ENCODE measurements at regions not wholly inside any gene's neighbourhood (a gene's known extent, or its start where the extent isn't known, plus 50 kb on each side); places are given as distances from the start of the nearest gene placed in this dataset.

DNA sequence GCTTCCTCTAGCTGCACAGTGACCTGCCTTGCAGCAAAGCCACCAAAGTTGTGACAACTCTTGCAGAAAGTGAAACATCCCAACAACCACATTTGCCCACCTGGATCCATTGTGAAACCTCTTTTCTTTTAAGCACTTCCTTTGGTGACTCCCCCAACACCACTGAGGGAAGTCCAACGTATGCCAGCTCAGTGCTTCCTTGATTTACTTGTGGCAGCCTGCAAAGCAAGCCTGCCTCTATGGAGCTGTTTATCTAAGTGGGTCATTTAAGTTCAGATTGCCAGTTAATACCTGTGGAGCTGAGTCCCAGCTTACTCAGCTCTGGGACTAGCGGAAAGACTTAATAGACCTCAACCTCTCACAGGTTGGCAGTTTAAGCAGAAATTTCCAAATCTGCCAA lies 230.8 kb upstream of the GHITM start:
- DNase-seq: no peak

DNA sequence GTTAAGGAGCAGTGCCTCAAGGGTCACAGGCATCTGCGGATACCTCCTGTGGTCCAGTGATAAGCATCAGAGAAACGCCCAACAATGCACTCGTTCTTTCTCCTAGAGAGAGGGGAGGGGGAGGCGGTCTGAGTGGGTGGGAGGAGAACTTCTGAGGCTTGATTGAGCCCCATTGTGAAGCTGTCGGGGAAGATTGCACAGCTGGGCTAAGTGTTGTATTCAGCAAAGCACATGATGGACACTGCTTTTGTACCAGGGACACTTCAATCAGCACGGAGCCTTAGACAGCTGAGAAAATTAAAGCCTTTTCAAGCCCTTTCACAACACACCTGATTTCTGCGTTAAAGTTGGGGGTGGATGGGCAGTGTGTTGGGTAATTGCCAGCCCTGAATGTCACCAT lies 230.3 kb upstream of the GHITM start:
- no peak for DNase-seq

DNA sequence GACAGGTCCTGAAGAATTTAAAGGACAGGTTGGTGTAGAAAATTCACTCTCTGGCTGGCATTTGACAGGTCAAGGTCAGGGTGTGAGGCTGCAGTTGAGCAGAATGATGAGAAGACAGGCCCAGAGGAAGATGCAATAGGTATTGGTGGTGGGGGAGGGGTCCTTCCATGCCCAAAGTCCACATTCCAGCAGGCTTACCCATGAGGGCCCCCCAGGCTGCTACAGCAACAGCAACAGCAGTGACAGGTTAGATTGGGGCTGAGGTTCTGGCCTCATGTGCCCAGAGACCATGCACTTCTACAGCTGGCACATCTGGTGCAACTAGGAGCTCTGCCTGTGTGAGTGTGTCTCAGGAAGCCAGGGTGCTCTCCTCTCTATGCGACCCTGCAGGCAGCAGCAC lies 223.5 kb upstream of the GHITM start:
- no peak for DNase-seq

DNA sequence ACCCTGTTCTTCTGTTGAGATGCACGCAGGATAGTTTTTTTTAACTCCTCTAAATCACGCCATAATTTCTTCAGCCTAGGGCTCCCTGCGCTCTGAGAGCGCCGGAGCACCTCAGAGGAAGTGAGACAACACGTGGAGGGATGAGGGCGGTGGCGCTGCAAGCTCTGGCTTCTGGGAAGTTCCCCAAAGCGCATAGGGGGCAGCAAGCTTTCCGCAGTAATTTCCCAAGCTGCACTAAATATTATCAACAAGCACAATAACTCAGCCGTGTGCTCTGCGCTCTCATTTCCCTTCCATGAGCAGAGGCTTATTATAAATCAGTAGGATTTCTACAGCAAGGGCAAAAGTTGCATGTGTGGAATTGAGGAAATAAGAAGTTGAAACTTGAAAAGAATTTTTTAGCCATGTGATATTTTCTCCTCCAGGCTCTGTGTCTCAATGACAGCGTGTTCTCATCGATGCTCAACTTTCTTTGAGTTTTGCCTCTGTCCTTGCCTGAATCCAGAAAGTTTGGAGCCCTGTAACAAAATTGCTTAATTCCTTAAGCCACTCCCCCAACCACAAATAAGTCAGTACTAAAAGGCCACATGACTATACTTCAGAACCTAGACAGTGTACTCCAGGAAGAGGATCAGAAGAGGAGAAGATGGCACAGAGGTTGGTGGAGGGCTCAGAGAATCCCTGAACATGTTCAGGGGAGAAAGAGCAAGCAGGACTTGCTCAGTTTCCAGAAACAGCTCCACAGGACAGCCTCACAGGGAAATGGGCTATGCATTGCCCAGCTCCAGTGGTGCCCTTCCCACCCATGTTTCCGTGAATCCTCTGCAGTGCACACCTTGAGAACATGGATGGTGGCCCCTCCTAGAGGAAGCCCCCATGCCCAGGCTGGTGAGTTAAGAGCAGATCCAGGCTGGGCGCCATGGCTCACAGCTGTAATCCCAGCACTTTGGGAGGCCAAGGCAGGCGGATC lies 221.5 kb upstream of the GHITM start:
- DNase-seq: no peak

DNA sequence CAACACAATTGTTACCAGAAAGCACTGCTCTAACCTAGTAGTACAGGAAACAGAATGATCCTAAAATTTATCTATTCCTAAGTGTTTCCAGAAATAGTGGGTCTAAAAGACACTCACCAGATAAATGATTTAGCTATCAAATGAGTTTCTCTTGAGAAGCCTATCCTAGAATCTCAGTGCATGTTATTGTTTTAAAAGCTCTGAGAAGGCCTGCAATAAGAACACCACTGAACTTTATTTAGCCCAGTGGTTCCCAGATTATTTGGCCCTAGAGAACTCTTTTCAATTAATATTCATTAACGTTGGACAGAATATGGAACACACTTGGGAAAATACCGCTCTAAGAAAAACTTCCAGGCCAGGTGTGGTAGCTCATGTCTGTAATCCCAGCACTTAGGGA lies 220.1 kb upstream of the GHITM start:
- no peak for DNase-seq

DNA sequence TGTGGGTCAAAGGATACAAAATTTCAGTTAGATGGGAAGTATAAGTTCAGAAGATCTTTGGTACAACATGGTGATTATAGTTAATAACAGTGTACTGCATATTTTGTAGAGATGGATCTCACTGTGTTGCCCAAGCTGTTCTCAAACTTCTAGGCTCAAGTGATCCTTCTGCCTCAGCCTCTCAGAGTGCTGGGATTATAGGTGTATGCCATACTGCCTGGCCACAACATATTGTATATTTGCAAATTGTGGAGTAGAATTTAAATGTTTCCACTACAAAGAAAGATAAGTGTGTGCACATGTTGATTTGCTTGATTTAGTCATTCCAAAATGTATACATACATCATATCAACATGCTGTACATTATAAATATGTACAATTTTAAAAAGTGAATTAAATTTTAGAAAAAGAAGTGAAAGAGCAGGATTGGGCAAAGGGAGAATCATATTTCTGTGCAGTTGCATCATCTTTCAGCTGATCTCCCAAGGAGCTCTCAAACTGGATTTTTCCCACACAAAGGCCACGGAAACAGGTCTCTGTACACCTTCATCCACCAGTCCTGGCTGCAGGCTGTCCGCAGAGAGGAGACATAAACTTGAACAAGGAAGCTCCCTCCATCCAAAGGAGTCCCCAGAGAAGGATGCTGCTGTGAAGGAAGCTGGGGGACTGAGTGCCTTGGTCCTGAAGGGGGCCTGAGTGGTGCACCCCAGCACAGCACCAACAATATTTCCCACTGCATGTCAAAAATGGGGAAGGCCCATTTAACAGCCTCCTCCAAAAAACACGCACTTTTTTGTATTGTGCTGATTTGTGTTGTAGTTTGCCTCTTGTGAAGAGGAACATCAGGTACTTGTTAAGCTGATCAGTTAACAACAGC lies 217.1 kb upstream of the GHITM start:
- no peak for DNase-seq

GRCh38 chr10:83925133-83925532 lies 214.2 kb upstream of the GHITM start:
- no peak for DNase-seq

DNA sequence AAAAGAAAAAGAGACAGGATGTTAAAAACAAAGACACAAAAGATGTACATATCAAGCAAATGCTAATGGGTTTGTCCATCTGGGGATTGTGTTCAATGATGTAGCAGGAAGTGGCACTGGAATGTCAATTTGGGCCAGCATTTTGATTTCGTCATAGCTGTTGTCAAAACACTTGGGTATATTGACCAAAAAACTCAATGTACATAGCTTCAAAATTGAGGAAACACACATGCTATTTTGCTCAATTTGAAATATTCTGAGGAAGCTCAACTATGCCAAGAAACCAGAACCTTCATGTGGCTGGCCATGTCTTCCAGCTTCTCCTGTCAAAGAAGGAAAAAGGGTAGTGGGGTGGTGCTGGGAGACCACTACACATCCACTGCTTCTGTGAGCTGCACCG lies 212.7 kb upstream of the GHITM start:
- DNase-seq: no peak

DNA sequence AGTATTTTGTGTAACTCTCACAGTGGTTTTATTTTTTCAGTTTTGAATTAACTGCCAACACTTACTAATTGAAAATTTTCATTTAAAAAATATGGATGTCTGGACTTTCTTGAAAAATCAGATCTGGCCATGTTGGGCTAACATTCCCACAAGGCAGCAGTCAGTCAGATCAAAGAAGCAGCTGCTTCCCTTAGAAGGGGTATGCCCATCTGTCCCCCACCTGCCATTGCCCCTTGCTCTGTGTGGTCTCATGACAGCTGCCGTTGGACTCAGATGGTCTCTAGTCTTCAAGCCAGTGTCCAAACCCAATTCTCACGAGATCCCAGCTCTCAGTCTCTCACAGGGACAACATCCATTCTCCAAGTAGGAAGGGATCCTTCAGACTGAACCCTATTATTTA lies 212.1 kb upstream of the GHITM start:
- no peak for DNase-seq

DNA sequence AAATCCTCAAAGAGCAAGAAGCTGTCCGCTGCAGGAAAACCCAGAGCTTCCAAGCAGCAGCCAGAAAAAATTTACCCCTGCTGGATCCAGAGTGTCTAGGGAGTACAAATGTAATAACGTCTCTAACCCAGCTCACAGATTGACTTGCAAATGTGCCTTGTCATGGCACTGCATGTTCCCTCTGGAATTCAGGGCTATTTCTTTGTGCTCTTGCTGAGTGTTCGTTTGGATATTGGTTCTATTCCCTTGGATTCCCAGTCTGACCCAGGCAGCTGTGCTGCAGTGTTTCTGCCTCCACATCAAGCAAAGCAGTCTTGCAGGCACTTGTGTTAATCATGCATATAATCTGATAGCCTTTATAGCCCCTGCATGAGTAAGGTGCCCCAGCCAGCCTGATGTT lies 209.9 kb upstream of the GHITM start:
- DNase-seq: no peak

DNA sequence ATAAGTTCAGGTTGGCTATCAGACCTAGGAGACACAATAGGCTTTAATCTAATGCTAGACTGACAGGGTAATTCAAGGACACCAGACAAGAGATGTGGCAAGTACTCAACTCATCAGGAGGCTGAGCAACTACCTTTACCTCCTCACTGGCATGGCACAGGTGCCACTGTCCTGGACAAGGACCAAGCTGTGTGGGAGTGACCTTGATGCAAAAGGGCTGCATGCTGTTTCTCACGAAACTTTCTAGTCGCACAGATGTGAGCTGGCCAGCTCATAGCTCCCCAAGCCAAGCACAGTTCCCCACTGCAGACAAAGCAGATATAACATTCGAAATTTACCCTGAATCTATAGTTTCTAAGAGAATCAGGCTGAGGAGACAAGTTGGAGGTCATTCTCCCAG lies 207.6 kb upstream of the GHITM start:
- DNase-seq: no peak

DNA sequence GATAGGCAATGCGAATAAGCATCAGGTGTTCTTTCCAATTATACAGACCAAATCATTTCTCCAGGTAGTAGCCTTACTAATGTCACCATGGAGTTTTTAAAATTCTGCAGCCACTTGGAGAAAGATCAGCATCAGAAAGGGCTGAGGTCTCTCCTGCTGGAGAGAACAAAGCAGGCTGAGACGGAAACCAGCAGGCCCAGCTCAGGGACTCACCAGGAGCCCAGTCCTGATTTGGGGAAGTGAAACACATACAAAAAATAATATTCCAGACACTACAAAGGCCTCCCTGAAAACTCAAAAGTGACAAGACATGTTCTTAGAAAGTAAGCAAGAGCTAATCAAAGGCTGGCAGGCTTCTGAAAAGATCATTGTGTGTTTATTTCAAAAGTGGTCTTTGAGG lies 207.1 kb upstream of the GHITM start:
- DNase-seq: no peak

GRCh38 chr10:83934062-83934461 lies 205.2 kb upstream of the GHITM start:
- no peak for DNase-seq

GRCh38 chr10:83934641-83935338 lies 204.5 kb upstream of the GHITM start:
- DNase-seq: no peak

DNA sequence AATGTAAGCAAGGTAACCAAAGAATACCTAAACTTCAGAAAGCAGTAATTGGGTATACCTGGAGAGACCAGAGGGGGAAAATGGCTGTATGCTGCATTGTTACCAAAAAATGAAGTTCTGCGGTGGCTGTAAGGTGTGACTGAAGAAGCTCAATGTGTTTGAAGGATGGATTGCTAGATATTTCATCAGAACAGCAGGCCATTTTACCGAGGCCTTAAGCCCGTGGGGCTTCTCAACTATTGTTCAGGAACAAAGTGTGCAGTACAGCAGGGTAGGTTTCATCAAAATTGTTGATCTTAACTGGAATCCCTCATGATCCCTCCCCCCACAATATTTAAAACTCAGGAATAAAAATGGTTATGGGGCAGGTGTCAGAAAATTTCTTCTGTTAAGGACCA lies 204.0 kb upstream of the GHITM start:
- no peak for DNase-seq

GRCh38 chr10:83935911-83936310 lies 203.4 kb upstream of the GHITM start:
- DNase-seq: no peak

GRCh38 chr10:83937161-83937560 lies 202.1 kb upstream of the GHITM start:
- DNase-seq: no peak

DNA sequence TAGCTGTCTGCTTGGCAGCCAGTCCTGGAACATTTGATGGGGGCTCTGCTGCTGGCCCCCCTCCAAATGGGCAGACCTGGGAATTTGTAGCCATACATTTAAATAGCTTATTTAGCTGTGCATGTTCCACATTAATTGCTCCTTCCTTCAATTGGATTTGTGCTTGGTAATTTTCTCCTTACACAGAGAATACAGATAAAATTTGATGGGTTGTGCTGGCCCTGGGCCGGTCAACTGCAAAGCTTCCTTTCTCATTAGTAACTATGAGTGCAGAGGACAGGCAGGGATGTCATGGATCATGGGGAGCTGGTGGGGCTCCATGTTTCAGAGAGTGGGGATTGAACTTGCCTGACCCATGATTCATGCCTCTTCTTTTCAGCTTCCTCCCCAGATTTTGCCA lies 201.5 kb upstream of the GHITM start:
- DNase-seq: no peak

DNA sequence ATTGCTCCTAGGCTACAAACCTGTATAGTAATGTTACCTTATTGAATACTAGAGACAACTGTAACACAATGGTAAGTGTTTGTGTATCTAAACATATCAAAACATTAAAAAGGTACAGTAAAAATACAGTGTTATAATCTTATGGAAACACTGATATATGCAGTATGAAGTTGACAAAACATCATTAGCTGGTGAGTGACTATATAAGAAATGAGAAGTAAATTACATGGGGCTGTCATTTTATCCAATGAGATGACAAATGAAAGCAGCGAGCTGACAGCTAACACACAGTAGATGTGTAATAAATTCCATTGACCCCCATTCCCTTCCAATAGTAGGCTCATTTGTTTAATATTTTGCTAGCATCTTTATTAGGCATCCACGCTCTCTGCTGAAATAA lies 198.1 kb upstream of the GHITM start:
- DNase-seq: no peak

GRCh38 chr10:83942410-83942809 lies 196.9 kb upstream of the GHITM start:
- no peak for DNase-seq

- no peak for DNase-seq
Observed at GRCh38 chr10:83943049-83943448, 196.3 kb upstream of the GHITM start.

DNA sequence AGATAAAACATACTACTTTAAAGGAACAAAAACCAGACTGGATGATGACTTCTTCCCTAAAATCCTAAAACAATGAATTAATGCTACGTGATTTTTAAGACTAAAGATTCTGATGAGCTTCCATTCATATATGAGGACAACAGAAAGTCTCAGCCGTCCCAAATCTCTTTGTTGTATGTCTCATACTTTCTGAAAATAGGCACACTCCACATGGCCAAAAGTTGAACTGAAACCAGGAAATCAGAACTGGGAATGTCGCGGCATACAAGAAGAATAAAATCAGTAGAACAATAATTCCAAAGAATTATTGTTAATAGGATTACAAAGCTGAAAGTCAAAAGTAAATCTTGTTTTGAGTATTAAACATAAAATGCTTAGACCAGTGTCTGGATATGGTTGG lies 195.4 kb upstream of the GHITM start:
- DNase-seq: no peak

DNA sequence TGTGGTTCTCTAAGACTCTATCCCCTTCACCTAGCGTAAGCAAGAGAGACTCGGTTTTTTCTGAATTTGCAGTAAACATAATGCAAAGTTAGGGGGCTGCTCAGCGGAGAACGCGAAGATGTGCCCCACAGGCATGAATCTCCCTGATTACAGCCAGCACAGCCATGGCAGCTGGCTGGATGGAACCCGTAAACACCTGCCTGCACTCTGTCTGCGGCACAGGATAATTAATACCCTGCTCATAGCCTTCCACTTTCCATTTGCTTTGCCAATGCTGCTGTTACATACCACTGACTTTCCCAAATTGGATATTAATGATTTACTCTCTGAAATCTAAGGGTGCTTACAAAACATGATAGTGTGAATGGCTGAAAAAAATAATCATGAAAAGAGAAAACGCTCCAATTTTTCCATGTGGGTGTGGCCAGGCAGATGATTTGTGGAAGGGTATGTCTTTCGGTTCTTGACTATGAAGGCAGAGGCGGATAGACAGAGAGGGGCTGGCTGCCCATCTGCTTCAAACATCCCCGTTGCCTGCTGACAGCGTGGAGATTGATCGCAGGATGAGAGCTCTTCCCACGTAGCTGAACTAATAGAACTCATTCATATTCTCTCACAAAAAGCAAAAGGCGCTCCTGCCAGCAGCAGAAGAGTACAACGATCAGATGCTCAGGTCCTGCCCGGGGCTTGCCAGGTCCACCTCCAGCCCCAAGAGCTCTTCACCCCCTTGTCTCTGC lies 193.2 kb upstream of the GHITM start:
- no peak for DNase-seq
